ENCODE measurements at regions not wholly inside any gene's neighbourhood (a gene's known extent, or its start where the extent isn't known, plus 50 kb on each side); places are given as distances from the start of the nearest gene placed in this dataset.

- TF ChIP-seq CTCF (IDR thresholded peaks at IDR 0.05), result no peak
- no peak for TF ChIP-seq REST (IDR thresholded peaks at IDR 0.05; ENCODE audit: insufficient read depth in 1 of 2, low read depth in 2 of 2, low read length in 1 of 2)
- TF ChIP-seq SIN3A (IDR thresholded peaks at IDR 0.05; ENCODE audit: borderline replicate concordance, insufficient read depth, low read depth, low read length), result no peak
- no peak for TF ChIP-seq POLR2AphosphoS5 (IDR thresholded peaks at IDR 0.05; ENCODE audit: low read depth, low read length)
- no peak for TF ChIP-seq TCF7L2 (IDR thresholded peaks at IDR 0.05; ENCODE audit: low read depth, low read length)
These were observed 2456.4 kb downstream of the PCDH7 start for GRCh38 chr4:33176566-33176965.

Data from Panc1 (cell line).